ENCODE measurements at regions not wholly inside any gene's neighbourhood (a gene's known extent, or its start where the extent isn't known, plus 50 kb on each side); places are given as distances from the start of the nearest gene placed in this dataset.

DNA sequence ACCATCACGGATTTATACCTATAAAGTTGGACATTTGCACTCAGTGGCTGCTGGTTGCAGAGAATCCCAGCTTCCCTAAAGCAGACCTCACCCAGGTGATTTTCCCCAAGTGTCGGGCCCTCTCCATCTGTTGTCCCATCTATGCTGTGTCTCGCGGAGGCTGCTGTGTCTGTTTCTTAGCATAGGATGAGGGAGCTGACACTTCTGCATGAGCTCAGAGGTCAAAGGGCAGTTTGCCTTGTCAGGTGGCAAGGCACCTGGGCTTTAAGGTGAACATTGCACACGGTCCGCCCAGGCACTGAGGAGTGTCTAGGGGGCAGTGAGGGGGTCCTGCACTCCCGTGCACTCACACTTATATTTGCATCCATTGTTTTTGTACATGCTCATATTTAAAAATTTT, 151.6 kb downstream of the ZIC5 start:
- no peak for DNase-seq

DNA sequence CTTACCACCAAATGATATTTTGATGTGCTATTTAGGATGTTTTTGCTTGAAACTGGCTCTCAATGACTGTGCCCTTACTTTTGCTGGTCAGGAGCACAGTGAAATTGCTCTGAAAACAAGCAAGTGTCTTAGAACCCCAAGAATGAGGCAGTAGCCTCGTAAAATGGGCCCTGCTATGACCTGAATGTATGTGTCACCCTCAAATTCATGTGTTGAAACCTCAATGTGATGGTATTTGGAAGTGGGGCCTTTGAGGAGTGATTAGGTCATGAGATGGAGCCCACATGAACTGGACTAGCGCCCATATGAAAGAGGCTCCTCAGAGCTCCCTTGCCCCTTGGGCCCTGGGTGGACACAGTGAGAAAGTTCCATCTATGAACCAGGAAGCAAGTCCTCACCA, 155.2 kb downstream of the ZIC5 start:
- DNase-seq, result no peak

- DNase-seq, result no peak
These were observed 158.1 kb downstream of the ZIC5 start for GRCh38 chr13:99813336-99814095.

DNA sequence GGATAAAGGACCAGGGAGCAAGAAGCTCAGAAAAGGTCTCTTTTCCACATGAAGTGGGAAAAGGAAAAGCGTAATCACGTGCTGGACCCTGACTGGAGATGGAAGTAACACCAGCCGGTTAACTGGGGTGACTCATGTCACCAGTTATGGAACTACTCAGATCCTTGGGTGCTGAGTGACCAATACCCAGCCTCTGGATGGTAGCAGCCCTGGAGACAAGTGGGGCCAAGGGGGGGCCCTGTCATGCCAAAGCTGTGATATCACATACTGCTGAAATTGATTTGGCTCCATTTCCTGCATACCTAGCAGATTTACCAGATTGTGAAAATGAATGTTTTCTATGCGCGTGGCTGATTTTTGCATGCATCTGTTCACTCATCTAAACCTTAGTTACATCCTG, 158.9 kb downstream of the ZIC5 start:
- no peak for DNase-seq

DNA sequence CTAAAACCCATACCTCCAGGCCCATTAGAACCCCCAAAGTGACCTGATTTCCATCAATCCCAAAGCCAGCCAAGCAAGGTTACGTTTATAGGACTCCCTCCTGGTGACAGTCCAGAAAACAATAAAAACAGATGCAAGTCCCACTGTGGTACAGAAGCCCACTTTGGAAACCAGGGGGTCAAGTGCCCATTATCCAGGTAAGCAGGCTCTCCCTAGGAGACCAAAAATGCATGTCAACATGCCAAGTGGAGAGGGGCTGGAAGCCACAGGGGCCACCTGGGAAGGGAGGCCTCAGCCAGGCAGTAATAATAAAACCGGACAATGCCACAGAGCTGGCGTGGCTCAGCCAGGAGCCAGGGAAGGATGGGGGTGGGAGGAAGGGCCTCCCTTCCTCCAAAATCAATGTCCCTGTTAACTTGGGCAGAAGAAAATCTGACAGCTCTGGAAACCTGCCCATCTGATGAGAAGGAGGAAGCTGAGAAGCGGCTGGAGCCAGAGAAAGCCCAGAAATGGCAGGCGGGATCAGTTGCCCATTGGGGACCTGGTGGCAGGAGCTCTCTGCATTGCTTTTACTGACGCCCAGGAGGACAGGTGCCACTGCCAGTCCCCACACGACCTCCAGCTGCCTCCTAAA, 160.4 kb downstream of the ZIC5 start:
- no peak for DNase-seq

GRCh38 chr13:99809926-99810325, 161.6 kb downstream of the ZIC5 start:
- DNase-seq, result no peak

- DNase-seq, result no peak
These were observed 162.1 kb downstream of the ZIC5 start for GRCh38 chr13:99809496-99809895.

DNA sequence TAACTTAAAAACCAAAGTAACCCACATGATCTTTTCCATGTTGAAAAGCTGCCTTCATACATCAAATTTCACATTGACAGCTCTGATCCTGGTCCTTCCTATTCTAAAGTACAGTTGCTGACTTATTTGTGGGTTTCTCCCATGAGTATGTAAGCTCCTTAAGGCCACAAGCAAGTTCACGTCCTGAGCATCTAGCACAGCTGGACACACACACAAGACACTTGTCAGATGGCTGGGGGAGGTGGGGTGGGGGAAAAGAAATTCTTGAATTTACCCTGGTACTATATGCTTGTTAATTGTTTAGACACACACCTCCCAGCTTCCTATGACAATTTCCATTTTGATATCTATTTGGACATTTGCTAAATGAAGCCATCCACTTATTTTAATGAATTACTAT, 162.8 kb downstream of the ZIC5 start:
- DNase-seq, result no peak

DNA sequence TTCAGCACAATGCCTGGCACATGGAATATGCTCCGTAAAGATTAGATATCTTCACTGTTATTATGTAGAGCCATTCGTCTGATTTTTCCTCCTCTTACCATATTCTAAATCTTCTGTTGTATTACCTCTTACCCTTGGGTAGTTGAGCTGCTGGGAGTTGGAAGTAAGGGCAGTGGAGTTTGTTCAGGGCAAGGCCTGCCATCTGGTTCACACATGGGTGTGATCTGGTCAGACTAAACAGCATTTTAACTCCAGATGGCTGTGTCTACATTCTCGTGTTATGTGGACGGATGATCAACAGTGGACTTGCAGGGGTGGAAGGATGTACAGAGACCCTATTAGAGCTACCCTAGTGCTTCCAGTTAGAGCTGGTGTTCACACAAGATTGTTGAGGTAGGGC, 164.9 kb downstream of the ZIC5 start:
- no peak for DNase-seq

DNA sequence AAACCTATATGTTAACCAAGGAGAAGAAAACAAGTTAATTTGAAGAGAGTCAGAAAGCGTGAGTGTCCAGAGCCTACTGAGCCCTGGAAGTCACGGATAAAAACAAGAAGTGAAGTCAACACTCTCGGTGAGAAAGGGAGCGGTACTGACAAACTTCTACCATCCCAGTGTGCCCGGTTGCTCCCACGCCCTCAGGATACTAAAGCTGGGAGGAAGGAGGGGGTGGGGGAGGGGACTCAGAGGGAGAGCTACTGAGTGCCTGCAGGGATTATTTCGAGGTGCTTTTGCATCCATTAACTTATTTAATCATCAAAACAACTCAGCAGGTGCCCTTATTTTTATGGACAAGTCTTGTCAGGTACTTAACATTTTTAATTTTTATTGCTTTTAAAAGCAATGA, 166.2 kb downstream of the ZIC5 start:
- DNase-seq, result no peak

DNA sequence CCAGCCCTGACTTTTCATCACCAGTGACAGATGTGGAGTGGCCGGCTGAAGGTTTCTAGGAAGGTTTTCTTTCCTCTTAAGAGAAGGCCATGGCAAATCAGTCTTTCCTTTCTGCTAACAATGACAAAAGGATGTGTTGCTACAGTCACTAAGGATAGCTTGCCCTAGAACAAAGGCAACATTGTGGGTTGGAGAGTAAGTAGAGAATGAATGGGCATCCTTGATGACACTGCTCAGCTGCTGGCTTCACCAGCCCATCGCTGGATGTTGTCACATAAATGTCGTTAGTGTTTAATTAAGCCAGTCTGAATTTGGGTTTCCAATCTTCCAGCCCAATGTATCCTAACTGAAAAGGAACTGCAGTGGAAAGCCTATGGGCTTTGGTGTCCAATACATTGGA, 168.4 kb downstream of the ZIC5 start:
- DNase-seq, result no peak

- DNase-seq, result no peak
These were observed 169.2 kb downstream of the ZIC5 start for GRCh38 chr13:99802416-99802815.

GRCh38 chr13:99800951-99801350, 170.6 kb downstream of the ZIC5 start:
- DNase-seq, result no peak

GRCh38 chr13:99800011-99800410, 171.6 kb downstream of the ZIC5 start:
- no peak for DNase-seq

GRCh38 chr13:99798756-99799155, 172.8 kb downstream of the ZIC5 start:
- no peak for DNase-seq

DNA sequence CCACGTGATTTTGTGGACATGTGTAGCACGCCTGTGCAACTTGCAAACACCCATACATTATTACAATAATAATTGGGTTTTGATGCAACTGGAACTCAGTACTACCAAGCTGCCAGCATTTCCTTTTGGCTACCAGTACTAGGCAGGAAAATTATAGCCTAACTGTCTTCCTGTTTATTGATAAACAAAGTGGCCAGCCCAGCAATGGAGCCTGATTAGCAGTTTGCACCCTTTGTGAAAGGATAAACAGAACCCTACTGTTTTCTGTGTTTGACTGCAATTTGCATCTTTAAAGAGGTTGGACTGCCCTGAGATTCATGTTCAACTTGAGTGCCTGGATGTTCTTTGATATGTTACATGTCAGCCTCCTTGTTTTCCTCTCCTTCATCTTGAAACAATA, 173.9 kb downstream of the ZIC5 start:
- no peak for DNase-seq

DNA sequence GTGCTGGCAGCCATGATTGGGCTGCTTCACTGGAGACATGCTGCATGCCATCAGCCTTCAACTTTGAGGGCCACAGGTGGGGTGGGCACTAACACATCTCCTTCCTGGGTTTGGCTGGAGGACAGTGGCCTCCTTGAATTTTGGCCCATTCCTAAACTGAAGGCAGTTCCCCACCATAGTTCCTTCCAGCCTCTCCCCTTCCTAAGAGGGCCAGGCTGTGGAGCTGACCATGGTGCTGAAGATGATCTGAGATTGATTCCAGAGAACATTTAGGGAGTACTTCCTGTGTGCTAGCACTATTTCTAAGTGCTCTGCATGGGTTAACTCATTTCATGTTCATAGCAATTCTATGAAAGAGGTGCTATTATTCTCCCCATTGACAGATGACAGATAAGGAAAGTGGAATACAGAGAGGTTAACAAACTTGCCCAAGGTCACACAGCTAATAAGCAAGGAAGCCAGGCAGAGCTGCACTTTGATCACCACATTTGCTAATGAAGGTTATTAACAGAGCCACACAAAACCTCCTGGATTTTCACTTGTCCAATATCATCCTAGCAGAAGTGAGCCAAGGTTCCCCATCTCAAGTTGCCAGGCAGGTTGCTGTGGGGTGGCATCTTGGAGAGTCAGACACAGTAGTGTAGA, 175.3 kb downstream of the ZIC5 start:
- DNase-seq, result no peak

DNA sequence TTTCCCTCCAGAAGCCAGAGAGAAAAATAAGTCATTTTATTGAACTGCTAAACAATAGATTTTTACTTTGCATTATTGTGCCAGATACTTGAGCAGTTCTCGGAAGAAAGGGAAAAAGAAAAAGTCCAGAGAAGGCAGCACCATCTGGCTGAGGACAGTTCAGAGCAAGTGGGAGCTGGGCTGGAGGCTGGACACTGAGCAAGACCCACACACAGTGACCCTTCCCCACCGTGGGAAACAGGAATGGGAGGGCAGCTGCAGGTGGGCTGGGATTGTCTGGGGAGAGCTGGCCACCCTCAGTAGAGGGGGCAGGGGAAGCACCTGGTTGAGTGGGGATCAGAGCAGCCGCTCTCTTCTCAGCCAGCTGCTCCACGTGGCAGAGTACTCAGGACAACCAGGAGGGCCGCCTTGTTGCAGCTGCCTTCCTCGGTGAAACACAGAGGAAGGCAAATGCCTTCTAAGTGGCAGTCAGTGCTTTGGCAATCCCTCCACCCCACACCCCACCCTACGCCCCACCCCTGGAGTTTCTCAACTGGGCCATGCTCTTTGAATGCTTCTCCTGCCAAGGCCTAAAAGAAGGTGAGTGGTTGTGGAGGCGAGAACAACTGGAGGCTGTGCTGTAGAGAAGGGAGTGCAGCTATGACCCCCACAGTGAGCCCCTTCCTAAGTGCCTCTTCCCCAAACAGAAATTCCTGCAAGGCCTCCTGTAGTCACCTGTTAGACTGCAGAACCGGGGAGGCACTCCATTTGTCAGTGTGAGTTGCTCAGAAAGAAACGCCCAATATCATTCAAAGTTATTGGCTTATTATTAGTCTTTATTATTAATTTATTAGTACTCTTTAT, 179.3 kb downstream of the ZIC5 start:
- DNase-seq, result no peak

DNA sequence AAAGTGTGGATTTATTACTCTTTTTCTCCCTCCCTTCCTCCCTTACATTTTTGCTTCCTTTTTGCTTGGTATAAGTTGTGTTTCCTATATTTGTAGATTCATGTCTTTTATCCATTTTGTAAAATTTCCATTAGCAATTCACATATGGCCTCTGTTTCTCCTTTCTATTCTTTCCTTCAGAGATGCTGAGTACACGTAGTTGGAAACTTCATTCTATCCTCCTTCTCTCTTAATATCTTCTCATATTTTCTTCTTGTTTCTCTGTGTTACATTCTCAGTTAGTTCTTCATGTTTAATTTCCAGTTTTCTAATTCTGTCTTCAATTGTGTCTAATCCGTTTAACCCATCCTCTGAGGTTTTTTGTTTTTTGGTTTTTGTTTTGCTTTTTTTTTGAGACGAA, 188.9 kb downstream of the ZIC5 start:
- no peak for DNase-seq

DNA sequence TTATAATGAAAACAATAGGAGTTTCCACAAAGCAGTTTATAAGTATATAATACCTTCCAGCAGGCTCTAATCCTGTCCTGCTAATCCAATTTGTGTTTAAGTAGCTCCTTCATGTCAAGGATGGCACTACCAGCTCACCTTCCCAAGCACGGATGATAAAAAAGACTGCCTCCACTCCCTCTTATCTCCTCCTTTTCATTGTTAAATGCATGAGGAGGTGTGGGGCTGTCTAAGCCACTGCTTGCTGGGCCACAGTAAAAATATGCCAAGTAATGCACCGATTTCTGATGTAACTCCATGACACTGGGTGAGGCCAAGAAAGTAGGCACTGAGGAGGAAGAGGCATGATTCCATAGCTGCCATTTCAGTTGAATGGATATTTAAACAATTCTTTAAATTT, 193.1 kb downstream of the ZIC5 start:
- DNase-seq, result no peak

- DNase-seq, result no peak
These were observed 193.7 kb downstream of the ZIC5 start for GRCh38 chr13:99777873-99778272.

DNA sequence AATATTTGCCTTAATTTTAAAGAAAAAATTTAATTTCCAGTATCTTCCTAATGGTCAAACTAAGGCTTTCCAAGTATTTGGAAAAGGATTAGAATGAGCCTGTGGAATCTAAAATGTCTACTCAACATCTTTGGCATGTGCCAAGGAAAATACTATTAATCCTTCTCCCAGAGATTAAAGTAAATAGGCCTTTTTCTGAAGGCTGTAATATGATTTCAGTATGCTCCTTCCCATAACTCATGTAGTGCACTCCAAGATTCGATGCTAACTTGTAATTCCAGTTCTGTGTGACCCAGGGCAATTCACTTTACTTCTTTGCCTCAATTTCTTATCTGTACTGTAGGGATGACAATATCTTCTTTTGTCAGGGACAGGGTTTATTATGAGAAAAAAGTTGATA, 196.9 kb downstream of the ZIC5 start:
- DNase-seq, result no peak

DNA sequence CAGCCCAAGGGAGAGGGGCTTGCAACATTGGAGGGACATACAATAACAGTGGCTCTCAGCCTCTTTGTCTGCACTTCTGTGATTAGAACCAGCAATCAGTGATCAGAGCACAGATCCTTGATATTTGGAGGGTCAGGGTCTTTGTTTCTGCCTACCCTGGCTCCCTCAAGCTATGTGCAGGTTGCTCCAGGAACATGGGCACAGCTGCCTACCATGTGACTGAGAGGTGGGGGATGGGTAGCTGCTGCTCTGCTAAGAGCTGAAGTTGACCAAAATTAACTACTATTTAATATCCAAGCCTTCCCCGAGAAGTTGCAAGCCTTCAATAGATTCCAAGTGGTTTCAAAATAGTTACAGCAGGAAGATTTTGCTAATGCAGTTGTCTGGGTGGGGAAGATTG, 202.6 kb downstream of the ZIC5 start:
- no peak for DNase-seq

GRCh38 chr13:99766641-99767045, 204.9 kb downstream of the ZIC5 start:
- no peak for DNase-seq

All from activated naive CD4-positive, alpha-beta T cell treated with anti-CD3 and anti-CD28 coated beads, Interleukin-2, amount 50 U/mL, for 16 hours (primary cell).